C1 segment of cervical spinal cord (tissue), 14 donors: ENCODE measurements at regions not wholly inside any gene's neighbourhood (a gene's known extent, or its start where the extent isn't known, plus 50 kb on each side); places are given as distances from the start of the nearest gene placed in this dataset.

Experiments
- DNase-seq, 14 donors: peaks; one replicate each; lab custom pipeline; 2025; lab: John Stamatoyannopoulos, UW

- peak in 2 of 14 donors; percentile 15 to 93 for DNase-seq
These were observed 178.3 kb upstream of the NECTIN1 start for GRCh38 chr11:119907122-119907851.

GRCh38 chr11:119906376-119906775 lies 177.4 kb upstream of the NECTIN1 start:
- DNase-seq: no peak

GRCh38 chr11:119905162-119905561 lies 176.2 kb upstream of the NECTIN1 start:
- no peak for DNase-seq

- DNase-seq: no peak
These were observed 175.6 kb upstream of the NECTIN1 start for GRCh38 chr11:119904531-119905035.

GRCh38 chr11:119903821-119904220 lies 174.8 kb upstream of the NECTIN1 start:
- no peak for DNase-seq

GRCh38 chr11:119903389-119903788 lies 174.4 kb upstream of the NECTIN1 start:
- DNase-seq: no peak

- no peak for DNase-seq
These were observed 173.7 kb upstream of the NECTIN1 start for GRCh38 chr11:119902656-119903231.

- DNase-seq: no peak
These were observed 172.9 kb upstream of the NECTIN1 start for GRCh38 chr11:119901657-119902577.

- DNase-seq: no peak
These were observed 171.0 kb upstream of the NECTIN1 start for GRCh38 chr11:119899997-119900396.

GRCh38 chr11:119897576-119897975 lies 168.6 kb upstream of the NECTIN1 start:
- no peak for DNase-seq

- DNase-seq: no peak
These were observed 168.0 kb upstream of the NECTIN1 start for GRCh38 chr11:119897046-119897440.

- no peak for DNase-seq
These were observed 167.5 kb upstream of the NECTIN1 start for GRCh38 chr11:119896387-119897045.

GRCh38 chr11:119895981-119896380 lies 167.0 kb upstream of the NECTIN1 start:
- DNase-seq: no peak

- DNase-seq: no peak
These were observed 165.9 kb upstream of the NECTIN1 start for GRCh38 chr11:119894916-119895315.

GRCh38 chr11:119892311-119892808 lies 163.4 kb upstream of the NECTIN1 start:
- peak in 7 of 14 donors; percentile 14 to 72 (median 44) for DNase-seq

- DNase-seq: peak in 11 of 14 donors; percentile 31 to 84 (median 71)
These were observed 162.2 kb upstream of the NECTIN1 start for GRCh38 chr11:119891055-119891768.

- DNase-seq: peak in 1 of 14 donors; percentile 11
These were observed 161.5 kb upstream of the NECTIN1 start for GRCh38 chr11:119890466-119890865.

GRCh38 chr11:119889728-119890280 lies 160.8 kb upstream of the NECTIN1 start:
- no peak for DNase-seq

- DNase-seq: no peak
These were observed 160.1 kb upstream of the NECTIN1 start for GRCh38 chr11:119889111-119889510.

- DNase-seq: no peak
These were observed 159.1 kb upstream of the NECTIN1 start for GRCh38 chr11:119888119-119888518.
